GM03348 (cell line): ENCODE measurements at regions not wholly inside any gene's neighbourhood (a gene's known extent, or its start where the extent isn't known, plus 50 kb on each side); places are given as distances from the start of the nearest gene placed in this dataset.

Experiments
- DNase-seq: peaks from one replicate; pipeline ENCODE4 v3.0.0; 2012; ENCODE audit warnings: low spot score

GRCh38 chr12:91622037-91622436 lies 439.4 kb upstream of the DCN start:
- DNase-seq: no peak

- no peak for DNase-seq
Measured at GRCh38 chr12:91620992-91621391, 438.4 kb upstream of the DCN start.

- no peak for DNase-seq
Measured at GRCh38 chr12:91620422-91620821, 437.8 kb upstream of the DCN start.

- DNase-seq: no peak
Measured at GRCh38 chr12:91618281-91618680, 435.7 kb upstream of the DCN start.

DNA sequence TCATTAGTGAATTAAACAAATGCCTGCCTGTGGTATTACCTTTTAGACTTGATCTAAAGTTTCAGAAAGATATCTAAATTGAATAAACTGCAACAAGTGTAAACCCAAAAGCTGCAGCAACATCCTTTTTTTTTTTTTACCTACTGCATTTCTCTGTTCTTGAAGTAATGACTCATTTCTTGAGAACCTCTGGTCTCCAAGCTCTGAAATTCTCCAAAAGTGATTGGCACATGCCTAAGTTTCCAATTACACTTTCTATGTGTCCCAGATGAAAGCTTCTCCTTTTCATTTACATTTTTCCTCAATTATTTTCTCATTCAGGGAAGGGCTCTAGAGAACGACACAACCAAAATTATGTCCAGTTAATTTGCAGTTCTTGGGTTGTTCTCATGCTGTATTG lies 435.2 kb upstream of the DCN start:
- DNase-seq: no peak

DNA sequence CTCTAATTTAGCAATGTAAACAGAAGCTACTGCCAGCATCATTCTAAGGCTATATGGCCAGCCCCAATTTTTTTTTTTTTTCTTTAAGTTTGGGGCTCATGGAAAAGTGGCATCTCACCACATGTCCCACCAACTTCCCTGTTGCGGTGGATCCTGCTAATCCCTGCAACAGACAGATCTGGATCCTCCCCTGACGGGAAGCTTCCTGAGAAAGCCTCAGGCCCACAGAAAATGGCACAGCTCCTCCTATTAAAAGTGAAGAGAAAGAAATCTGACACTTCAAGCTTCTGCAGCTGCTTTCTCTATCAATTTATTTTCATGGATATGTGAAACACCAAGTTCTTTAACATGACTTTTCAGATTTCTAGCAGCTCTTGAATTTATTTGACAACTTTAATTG lies 433.8 kb upstream of the DCN start:
- DNase-seq: no peak

DNA sequence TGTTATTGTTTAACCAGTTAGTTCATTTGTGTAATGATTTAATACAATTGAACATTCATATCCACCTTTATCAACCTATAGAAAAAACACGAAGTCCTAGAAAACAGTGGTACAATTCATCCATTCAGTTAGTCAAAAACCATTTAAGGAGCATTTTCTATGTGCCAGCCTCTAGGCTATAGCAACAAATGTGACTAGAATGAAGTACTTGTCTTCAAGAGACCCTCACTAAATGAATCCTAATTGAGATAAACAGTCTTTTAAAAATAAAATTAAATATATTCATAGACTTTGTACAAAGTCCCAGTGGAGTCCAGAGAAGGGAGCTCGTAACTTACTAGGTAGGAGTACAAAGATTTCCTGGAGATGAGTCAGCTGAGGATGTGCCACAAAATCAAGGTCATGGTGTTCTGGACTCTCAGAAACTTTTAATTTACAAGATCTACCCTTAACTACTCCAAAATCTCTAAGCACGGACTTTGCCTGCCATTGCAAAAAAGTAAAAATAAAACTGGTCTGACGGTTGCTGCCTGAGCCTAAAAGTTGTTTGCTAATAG lies 430.7 kb upstream of the DCN start:
- DNase-seq: no peak

GRCh38 chr12:91610561-91610960 lies 427.9 kb upstream of the DCN start:
- DNase-seq: no peak

GRCh38 chr12:91609283-91609682 lies 426.7 kb upstream of the DCN start:
- DNase-seq: no peak

DNA sequence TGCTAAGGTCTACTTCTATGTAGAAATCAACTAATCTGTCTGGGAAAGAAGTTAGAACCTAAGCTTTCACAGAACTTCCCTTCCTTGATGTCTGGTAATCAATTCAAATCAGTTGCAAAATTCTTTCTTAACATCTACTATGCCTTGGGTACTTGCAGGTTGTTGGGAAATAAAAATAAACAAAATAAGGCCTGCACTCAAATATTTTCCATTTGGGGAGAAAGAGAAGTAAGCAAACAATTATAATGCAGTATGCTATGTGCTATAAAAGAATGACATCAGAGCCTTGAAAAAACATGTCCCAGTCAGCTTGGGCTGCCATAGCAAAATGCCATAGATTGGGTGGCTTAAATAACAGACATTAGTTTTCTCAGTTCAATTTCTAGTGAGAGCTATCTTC lies 425.9 kb upstream of the DCN start:
- DNase-seq: no peak

- no peak for DNase-seq
Measured at GRCh38 chr12:91606662-91607377, 424.2 kb upstream of the DCN start.

DNA sequence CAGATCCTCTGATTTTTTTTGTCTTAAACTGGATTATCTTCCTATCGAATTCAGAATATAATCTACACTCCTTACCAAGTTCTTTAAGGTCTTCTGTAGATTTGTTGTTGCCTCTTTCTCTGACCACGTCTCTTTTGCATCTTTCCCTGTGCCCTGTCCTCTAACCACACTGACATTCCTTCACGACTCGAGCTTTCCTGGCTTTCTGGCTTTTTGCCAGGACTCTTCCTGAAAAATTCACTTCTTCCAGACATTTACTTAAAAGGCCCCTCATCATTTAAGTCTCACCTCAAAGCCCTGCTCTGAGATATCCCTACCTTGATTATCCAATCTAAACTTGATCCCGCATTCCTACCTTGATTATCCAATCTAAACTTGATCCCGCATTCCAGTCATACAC lies 422.3 kb upstream of the DCN start:
- no peak for DNase-seq

GRCh38 chr12:91603060-91603459 lies 420.4 kb upstream of the DCN start:
- DNase-seq: no peak

DNA sequence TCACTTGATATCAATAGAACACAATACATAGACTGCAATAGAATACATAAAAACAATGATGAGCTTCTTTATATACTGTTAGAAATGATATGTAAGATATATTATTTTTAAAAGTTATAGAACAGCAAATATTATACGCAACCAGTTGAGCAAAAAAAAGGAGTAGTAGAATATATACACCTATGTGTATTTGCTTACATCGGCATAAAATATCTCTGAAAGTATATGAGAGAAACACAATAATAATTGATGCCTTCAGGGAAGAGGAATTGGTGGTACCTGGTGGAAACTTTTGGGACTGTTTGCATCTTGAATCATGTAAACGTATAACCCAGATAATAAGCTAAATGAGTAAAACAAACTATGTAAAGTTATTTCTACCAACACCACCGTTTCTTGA lies 418.4 kb upstream of the DCN start:
- no peak for DNase-seq

DNA sequence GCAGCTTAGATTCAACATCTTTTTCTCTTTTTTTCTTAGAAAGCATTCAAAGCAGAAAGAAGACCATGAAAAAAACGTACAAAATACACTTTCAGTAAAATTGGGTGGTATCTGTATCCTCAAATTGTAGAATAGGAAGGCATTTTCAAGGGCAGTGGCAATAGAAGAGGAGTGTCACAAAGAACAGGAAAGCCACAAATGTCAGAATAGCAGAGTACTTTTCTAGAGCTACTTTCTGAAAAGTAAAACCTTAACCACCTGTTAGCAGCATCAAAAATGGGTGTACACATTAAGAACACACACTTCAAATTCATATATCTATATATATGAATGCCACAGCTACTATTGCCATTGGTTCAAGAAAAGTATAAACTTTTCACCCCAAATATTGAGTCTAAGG lies 412.1 kb upstream of the DCN start:
- DNase-seq: no peak

DNA sequence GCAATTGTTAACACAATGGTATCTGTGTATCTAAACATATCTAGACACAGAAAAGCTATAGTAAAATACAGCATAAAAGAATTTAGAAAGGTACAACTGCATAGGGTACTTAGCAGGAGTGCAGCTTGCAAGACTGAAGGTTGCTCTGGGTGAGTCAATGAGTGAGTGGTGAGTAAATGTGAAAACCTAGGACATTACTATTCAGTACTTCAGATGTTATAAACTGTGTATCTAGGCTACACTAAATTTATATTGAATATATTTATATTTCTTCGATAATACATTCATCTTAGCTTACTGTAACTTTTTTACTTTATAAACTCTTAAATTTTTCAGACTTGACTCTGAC lies 409.0 kb upstream of the DCN start:
- DNase-seq: no peak

GRCh38 chr12:91590966-91591638 lies 408.5 kb upstream of the DCN start:
- DNase-seq: no peak

DNA sequence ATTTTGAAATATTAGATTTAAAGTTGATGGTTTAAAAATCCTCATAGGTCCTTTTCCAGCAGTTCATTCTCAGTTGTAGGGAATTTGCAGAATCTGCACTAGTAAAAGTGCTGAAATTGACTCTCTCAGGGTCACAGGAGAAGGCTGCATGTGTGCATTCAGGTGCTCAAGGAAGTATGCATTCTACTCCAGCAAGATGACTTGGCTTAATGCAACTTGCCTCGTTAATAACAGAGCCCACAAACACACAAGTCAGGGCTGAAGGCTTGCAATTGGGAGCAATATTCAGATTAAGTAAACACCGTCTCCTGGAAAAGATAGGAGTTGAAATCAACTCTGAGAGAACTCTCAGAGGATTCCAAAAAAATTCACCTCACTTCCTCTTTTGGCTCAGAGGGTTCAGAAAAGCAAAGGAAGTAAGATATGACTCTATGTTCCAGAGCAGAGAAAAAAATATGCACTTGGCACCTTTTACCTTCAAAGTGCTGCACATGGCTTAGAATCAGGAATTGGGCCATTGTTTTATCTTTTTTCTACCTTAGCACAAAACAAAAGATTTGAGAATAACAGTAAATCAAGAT lies 406.3 kb upstream of the DCN start:
- DNase-seq: no peak

DNA sequence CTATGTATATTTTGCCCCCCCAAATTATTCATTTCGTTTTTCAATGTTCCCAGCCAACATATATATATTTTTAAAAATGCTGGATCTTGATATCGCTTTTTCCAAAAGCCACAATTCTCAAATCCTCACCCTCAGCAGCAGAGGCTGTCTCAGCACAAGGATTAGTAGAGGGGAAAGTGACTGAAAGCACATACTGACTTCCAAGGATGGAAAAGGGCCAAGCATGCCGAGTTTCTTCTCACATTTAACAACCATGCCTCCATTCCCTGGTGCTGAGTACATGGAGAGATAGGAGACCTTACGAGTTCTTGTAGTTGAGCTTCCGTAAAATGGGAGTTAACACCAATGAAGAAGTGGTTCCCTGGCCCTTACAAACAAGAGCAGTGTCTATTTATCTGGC lies 403.4 kb upstream of the DCN start:
- no peak for DNase-seq

- DNase-seq: no peak
Measured at GRCh38 chr12:91582811-91583210, 400.2 kb upstream of the DCN start.

- DNase-seq: no peak
Measured at GRCh38 chr12:91579516-91580263, 397.1 kb upstream of the DCN start.
